ENCODE measurements at regions not wholly inside any gene's neighbourhood (a gene's known extent, or its start where the extent isn't known, plus 50 kb on each side); places are given as distances from the start of the nearest gene placed in this dataset.

- DNase-seq: no peak
- no TSS peak for BruUV-seq (replicated peaks)
- intact Hi-C loops (cut with micrococcal nuclease; ENCODE audit: unreplicated experiment): no loop called here
- no peaks in the 10 kb centered on the region for H3K9me3 Mint-ChIP-seq (ENCODE audit: low read depth, unreplicated experiment)
- no peaks in the 10 kb centered on the region for H3K27me3 Mint-ChIP-seq (ENCODE audit: unreplicated experiment)
- H3K4me1 Mint-ChIP-seq (ENCODE audit: low read depth, unreplicated experiment): peaks cover 16% of the 10 kb centered on the region
- TF ChIP-seq, protein P1, sequence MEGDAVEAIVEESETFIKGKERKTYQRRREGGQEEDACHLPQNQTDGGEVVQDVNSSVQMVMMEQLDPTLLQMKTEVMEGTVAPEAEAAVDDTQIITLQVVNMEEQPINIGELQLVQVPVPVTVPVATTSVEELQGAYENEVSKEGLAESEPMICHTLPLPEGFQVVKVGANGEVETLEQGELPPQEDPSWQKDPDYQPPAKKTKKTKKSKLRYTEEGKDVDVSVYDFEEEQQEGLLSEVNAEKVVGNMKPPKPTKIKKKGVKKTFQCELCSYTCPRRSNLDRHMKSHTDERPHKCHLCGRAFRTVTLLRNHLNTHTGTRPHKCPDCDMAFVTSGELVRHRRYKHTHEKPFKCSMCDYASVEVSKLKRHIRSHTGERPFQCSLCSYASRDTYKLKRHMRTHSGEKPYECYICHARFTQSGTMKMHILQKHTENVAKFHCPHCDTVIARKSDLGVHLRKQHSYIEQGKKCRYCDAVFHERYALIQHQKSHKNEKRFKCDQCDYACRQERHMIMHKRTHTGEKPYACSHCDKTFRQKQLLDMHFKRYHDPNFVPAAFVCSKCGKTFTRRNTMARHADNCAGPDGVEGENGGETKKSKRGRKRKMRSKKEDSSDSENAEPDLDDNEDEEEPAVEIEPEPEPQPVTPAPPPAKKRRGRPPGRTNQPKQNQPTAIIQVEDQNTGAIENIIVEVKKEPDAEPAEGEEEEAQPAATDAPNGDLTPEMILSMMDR (IDR thresholded peaks at IDR 0.05; ENCODE audit: unreplicated experiment): no peak
- CTCF ChIA-PET: no interaction called here
- H3K36me3 Mint-ChIP-seq (ENCODE audit: insufficient read depth, unreplicated experiment): no peaks in the 10 kb centered on the region
- H3K27ac Mint-ChIP-seq (ENCODE audit: unreplicated experiment): no peak overlapping the region
- H3K4me3 Mint-ChIP-seq (ENCODE audit: low read depth, unreplicated experiment): no peak overlapping the region
These were observed 175.9 kb upstream of the LRIG3 start for GRCh38 chr12:59096246-59096645.

GRCh38 chr12:59093073-59093772 lies 172.9 kb upstream of the LRIG3 start:
- intact Hi-C loops (cut with micrococcal nuclease; ENCODE audit: unreplicated experiment): no loop called here
- no TSS peak for BruUV-seq (replicated peaks)
- Mint-ChIP-seq H3K9me3 (ENCODE audit: low read depth, unreplicated experiment) (no peaks in the 10 kb centered on the region), H3K4me3 (ENCODE audit: low read depth, unreplicated experiment) (no peak overlapping the region), H3K4me1 (ENCODE audit: low read depth, unreplicated experiment) (peaks cover 10% of the 10 kb centered on the region), H3K36me3 (ENCODE audit: insufficient read depth, unreplicated experiment) (no peaks in the 10 kb centered on the region), H3K27ac (ENCODE audit: unreplicated experiment) (no peak overlapping the region), H3K27me3 (ENCODE audit: unreplicated experiment) (no peaks in the 10 kb centered on the region)
- no peak for DNase-seq
- CTCF ChIA-PET: no interaction called here
- TF ChIP-seq, protein P1 (IDR thresholded peaks at IDR 0.05; ENCODE audit: unreplicated experiment): no peak

DNA sequence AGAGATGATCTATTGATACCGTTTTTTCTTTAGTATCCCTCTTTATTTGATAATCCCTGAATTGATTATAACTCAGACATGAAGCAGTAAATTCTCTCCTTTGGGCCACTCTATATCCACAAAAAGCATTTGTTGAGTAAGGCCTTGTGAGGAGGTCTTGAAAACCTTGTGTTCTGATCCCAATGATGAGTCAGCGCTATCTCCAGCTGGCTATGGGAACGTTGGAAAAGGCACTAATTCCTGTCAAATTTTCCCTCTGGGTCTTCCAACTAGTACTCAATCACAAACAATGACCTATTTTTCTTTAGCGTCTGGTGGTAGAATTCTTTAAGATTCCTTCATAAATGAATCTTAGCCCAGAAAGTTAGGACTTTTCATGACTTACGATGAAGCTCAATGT lies 168.4 kb upstream of the LRIG3 start:
- intact Hi-C loops (cut with micrococcal nuclease; ENCODE audit: unreplicated experiment): loop anchor here (5.0 kb wide), 1 partner anchor 1106 kb away; no protein-coding TSS in a partner anchor
- H3K27me3 Mint-ChIP-seq (ENCODE audit: unreplicated experiment): no peaks in the 10 kb centered on the region
- H3K36me3 Mint-ChIP-seq (ENCODE audit: insufficient read depth, unreplicated experiment): peaks cover 5% of the 10 kb centered on the region
- no peak overlapping the region for H3K4me3 Mint-ChIP-seq (ENCODE audit: low read depth, unreplicated experiment)
- H3K4me1 Mint-ChIP-seq (ENCODE audit: low read depth, unreplicated experiment): peaks cover 47% of the 10 kb centered on the region
- no peak overlapping the region for H3K27ac Mint-ChIP-seq (ENCODE audit: unreplicated experiment)
- TF ChIP-seq, protein P1 (IDR thresholded peaks at IDR 0.05; ENCODE audit: unreplicated experiment): no peak
- no peak for DNase-seq
- no TSS peak for BruUV-seq (replicated peaks)
- CTCF ChIA-PET: no interaction called here
- no peaks in the 10 kb centered on the region for H3K9me3 Mint-ChIP-seq (ENCODE audit: low read depth, unreplicated experiment)

DNA sequence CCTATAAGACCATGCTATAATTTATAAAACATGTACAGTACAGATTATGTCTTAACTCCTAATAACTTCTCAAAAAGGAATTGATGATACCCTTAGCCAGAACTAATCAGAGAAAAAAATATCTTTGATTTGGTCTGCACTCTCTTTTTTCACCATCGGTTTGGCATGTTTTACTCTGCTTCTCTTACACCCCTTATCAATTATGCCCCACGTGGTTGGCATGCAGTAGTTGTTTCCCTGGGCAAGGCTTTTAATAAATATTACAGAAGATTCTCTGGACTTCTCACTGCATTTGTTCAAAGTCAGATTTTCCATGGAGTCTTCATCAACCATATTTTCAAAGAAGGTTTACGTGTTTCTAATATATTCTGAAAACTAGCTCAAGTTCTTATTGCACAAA lies 167.4 kb upstream of the LRIG3 start:
- no TSS peak for BruUV-seq (replicated peaks)
- DNase-seq: no peak
- CTCF ChIA-PET: interaction anchor here (0.9 to 2.4 kb wide), 3 partner anchors 46 to 547 kb away, joined by 3 to 19 read pairs (median 5); no protein-coding TSS in a partner anchor
- TF ChIP-seq, protein P1 (IDR thresholded peaks at IDR 0.05; ENCODE audit: unreplicated experiment): no peak
- Mint-ChIP-seq H3K36me3 (ENCODE audit: insufficient read depth, unreplicated experiment) (peaks cover 5% of the 10 kb centered on the region), H3K9me3 (ENCODE audit: low read depth, unreplicated experiment) (no peaks in the 10 kb centered on the region), H3K4me3 (ENCODE audit: low read depth, unreplicated experiment) (no peak overlapping the region), H3K4me1 (ENCODE audit: low read depth, unreplicated experiment) (peaks cover 54% of the 10 kb centered on the region), H3K27ac (ENCODE audit: unreplicated experiment) (no peak overlapping the region), H3K27me3 (ENCODE audit: unreplicated experiment) (no peaks in the 10 kb centered on the region)
- intact Hi-C loops (cut with micrococcal nuclease; ENCODE audit: unreplicated experiment): loop anchor here (1.0 to 5.0 kb wide), 3 partner anchors 547 to 1105 kb away; no protein-coding TSS in a partner anchor

Data from Calu3 (cell line).